GM19397 (cell line): ENCODE measurements at regions not wholly inside any gene's neighbourhood (a gene's known extent, or its start where the extent isn't known, plus 50 kb on each side); places are given as distances from the start of the nearest gene placed in this dataset.
"Not testable (repeated sequence)": the region's sequence is repeated elsewhere in the genome, so short reads cannot be mapped to it uniquely, and the experiment has no call there.

Source experiments
- ATAC-seq: cut with Tn5 transposase; IDR thresholded peaks from one replicate; pipeline ENCODE4 v1.9.1; 2021; ENCODE audit warnings: mild to moderate bottlenecking, moderate library complexity; ENCODE audit not compliant: unreplicated experiment

DNA sequence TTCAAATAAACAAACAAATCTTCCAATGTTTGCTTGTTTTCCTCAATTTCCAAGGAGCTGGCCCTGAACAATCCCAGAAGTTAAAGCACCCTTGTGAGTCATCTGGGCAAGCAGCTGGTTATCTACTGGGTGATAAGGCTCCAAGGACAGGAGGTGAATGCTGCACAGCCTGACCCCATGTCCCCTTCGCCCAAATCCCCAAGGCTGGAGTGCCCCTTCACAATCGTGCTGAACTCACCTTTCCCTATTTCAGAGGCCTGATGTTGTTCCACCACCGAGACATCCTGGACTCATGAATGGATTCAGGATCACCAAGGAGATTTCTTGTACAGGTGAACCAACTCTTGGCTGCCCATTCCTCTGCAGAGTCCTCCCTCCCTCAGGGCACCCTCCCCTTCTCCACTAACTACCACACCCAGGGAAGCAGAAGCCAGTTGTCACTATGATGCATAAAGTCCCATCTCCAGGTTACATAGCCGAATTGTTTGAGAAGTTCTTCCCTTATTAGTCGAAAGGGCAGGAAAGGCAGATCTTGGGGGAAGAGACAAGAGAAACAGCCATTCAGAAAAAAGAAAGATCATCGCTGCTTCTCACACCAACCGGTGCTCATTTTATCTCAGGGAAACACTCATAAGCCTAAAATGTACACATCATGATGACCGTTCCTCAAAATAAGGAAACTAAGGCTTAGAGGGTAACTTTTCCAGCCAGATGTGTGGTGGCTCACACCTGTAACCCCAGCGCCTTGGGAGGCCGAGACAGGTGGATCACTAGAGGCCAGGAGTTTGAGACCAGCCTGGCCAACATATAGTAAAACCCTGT, 138.8 kb upstream of the RREB1 start:
- ATAC-seq: no peak

DNA sequence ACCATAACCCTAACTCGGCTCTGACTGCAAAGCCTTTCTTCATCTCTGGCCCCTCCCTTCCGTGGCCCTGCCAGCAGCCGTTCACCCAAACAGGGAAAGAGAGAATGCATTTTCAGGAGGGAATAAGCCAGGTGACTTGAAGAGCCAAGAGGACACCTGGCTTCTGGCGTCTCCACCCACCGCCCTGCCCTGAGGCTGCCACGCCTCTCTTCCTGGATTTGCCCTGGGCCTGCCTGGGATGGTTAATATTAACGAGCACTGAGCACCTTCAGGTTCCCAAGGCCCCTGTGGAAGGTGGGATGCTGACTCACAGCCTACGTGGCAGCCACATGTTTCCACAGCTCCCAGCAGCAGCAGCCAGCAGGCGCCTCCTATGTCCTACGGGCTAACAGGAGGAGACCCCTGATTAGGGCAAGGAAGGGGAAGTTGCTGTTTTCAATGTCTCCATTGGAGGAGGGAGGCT, 138.0 kb upstream of the RREB1 start:
- no peak for ATAC-seq

DNA sequence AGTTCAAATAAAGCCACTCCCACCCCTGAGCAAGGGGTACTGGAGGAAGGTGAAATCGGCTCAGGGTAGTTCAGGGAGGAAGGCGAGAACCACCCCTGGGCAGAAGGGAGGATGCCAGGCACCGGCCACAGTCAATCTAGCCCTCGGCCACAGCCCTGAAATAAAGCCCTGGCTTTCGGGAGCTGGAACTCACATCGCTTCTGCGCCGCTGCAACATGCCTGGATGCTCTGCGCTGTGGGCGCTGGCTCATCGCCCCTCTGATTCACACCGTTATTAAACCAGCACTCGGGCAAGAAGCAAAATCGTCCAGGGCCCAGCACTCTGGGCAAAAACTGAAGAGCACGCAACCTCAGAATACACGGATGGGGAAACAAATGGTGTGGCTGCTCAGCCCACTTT, 136.9 kb upstream of the RREB1 start:
- ATAC-seq: no peak

DNA sequence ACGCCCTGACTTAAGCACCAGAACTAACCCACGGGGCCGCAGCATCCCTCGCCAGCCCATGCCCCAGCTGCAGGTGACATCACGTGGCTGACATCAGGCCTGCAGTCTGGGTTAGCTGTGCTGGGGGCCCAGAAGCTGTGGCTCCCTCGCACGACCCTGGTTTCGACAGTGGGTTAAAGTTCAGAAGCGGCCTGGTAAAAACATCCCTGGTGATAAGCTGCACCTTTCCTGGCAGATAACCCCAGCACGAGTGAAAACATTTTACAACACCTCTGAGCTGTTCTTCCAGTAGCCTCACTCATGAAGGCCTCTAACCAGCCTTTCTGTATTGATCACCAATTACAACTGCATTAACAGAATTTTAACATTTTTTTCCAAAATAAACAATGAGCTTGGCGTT, 136.4 kb upstream of the RREB1 start:
- no peak for ATAC-seq

DNA sequence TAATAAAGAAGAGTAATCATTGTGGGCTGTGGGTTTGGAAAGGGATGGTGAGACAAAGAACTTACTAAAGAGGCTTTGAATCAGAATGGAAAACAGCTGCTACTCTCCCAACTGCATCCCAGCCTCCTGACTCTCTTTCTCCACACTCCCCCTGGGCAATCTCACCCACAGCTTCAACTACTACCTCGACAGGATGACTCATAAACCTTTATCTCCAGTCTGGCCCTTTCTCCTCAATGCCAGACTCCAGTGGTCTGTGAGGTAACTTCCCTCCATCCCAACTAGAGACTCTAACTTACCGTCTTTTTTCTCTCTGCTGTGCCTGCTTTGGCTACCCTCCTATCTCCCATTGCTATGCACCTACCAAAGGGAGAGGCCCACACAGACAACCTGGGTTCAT, 135.3 kb upstream of the RREB1 start:
- ATAC-seq: no peak

DNA sequence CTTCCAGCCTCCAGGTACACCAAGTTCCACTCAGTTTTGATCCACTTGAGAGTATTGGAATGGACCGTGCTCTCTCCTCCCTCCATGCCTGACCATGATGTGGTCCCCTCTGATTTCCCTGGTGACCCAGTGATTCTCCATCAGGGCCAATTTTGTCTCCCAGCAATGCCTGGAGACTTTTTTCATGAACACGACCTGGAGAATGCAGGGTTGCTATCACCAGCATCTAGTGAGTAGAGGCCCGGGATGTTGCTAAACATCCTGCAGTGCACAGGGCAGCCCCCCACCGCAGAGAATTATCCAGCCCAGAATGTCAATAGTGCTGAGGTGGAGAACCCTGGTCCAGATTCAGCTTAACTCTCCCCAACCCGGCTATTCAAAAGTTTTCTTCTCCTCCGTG, 134.0 kb upstream of the RREB1 start:
- no peak for ATAC-seq

DNA sequence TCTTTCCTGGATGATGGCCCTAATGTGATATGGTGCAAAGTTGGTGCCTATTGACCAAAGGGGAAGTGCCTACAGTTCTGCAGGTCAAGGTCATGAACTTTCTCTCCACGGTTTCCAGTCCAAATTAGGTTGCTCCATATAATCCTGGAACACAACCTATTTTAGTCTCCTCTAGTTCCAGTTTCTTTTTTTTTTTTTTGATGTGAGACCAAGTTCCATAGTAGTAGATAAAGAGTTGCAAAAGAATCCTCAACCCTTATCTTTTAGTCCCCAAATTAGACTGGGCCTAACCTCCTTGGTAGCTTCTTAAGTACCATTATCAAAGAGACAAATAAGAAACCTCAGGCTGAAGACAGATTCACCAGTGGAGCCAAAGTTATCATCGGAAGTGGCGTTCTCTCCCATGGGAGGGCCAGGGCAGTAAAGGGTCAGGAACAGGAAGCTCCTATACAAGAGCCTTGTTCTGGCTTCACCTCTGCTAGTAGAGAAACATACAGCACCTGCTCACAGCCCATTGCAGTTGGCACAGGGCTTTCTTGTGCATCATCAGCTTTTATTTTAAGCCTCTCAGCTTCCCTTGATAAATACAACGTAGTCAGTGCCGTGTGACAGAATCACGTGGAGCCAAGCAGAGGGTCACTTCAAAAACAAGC, 132.2 kb upstream of the RREB1 start:
- no peak for ATAC-seq

DNA sequence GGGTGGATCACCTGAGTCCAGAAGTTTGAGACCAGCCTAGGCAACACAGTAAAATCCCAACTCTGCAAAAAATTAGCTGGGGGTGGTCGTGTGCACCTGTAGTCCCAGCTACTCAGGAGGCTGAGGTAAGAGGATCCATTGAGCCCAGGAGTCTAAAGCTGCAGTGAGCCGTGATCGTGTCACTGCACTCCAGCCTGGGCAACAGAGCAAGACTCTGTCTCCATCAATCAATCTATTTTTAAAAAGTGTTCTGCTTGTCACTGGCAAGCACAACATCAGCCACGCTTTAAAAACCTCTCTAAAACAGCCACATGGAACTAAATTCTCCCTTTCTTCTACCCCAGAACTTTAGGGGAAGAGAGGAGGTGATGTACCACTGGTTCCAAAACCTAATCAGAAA, 131.6 kb upstream of the RREB1 start:
- ATAC-seq: no peak

DNA sequence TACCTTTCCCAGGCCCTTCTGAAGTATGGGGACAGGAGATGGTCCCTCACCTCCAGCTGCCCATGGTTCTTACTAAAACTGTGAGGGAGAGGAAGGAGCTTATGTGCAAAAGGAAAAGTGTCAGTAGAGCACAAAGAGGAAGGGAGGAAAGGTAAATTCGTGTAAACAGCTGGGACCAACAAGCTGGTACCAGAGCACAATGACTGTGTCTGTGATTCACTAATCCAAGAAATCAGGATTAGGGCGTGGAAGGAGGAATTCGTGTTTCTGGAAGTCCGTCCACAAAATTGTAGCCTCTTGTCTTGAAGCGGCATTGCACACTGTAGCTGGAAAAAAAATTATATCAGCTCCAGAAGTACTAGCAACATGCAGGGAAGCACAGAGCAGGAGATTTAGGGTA, 129.0 kb upstream of the RREB1 start:
- ATAC-seq: no peak

DNA sequence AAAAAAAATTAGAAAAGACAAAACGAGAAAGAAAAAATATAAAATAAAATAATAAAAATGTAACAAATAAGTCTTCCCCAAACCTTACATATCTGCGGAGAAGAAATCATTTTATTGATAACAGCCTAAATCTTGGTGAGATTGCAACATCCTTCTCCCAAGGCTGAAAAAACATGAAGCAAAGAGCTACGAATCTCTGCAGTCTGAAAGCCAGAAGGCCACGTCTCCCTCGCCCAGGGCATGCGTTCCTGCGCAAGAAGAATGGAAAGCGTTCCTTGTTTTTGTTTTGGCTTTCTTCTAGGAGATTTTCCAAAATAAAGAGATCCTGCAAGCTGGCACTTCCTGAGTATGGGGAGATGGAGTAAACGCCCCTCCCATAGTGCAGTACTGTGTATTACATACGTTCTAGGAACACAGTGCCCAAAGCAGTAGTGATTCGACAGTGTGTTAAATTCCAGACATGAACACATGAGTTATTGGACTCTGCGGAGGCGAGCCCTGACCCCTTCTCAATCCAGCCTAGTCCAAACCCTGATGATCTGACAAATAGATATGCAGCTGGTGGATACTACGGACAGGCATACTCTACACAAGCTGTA, 126.7 kb upstream of the RREB1 start:
- ATAC-seq: no peak

DNA sequence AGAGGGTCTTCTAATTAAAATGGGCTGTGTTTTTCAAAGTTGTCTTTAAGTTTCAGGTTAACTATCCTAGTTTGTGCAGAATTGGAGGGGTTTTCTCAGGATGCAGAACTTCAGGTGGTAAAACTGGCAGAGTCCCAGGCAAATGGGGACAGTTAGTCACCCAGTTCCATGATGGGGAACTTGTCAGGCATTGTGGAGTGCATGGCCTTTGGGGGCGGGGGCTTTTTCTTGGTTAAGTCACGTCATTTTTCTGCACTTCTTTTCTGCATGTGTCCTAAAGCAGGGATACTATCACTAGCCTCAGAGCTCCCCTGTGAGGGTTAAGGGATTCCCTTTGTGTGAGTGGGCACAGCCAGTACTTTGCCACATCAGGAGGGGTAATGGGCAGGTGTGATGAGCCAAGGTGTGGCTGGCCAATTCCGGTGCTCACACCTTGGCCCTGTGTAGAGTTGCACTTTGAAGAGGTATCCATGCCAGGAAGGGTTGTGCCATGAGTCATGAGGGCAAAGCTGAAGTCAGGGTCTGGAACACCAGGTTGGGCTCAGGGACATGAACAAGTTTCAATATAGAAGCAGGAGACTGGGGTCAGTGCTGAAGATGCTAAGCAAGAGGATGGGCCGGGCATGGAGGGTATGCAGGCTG, 126.0 kb upstream of the RREB1 start:
- no peak for ATAC-seq

DNA sequence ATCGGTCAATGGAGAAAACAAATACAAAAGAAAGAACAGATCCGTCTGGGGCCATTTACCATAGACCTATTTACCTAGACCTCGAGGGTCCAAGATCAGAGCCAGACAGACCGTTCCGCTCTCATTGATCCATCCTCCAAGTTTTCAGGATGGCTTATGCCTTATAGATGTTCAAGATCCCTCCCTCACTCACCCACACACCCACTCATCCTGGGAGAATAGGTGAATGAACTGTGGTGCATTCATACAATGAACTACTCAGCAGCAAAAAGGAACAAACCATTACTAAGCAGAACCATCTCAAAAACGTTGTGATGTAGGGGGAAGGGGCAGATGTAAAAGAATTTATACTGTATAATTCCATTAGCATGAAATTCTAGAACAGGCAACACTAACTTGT, 125.1 kb upstream of the RREB1 start:
- no peak for ATAC-seq

DNA sequence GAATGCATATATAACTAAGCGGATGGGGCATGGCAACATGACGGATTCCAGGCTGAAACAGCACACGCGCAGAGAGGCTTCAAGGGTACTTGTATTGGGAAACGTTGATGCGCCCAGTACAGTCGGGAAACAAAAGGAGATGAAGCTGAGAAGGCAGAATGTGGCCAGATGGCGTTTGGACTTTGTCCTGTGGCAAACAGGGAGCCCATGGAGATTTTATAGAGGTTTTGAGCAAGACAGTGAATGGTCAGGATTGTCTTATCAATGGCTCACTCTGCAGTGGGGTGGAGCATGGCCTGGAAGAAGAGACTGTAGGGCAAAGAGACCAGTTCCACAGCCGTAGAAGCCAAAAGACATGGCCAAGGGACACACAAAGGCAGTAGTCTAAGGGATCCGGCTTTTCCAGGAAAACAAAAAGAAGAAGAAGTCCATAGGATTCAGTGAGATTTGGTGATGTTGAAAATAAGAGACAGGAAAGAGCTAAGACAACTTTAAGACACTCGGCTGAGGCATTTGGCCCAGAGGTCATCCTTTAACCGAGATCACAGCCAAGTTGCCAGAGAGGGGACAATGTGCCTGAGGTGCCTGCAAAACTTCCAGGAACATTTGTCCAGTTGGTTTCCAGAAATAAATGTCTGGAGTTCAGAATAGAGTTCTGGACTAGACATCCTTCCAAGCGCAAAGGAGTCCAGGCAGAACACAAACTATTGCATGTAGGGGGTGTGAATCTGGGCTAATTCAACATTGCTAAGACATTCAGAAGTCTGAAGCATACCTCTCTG, 123.0 kb upstream of the RREB1 start:
- ATAC-seq: no peak

DNA sequence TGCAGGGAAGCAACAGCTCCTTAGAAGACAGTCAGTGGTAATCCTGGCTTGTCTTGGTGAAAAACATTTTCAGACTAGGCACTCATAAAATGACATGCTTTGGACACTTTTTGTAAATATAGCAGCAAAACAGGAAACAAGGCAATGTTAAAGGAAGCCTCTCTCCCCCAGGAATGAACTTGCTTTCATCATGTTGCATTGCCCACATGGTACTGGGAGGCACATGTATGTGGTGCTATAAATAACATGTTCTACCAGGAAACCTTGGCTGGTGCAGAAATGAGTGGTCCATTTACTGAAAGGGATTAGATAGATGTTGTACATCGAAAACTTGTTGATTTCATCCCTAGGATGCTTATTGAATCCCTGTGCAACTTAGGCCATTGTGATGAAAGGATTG, 121.4 kb upstream of the RREB1 start:
- no peak for ATAC-seq

DNA sequence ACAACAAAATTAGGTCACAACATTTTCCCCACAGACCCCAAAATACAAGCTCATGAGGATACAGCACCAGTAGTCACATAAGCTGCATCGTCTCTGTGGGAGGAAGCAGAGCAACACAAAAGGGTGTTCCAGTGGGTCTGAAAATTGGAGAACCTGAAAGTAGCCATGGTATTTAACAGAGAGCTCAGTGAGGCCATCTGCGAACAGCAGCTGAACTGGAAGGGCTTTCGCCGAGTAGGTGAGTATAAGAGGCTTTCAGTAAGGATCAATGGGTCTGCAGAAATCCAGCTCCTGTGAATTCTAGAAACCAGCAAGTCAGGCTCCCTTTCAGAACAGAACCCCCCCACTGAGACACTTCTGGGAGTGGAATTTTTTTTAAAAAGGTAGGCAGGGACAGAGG, 120.0 kb upstream of the RREB1 start:
- no peak for ATAC-seq

DNA sequence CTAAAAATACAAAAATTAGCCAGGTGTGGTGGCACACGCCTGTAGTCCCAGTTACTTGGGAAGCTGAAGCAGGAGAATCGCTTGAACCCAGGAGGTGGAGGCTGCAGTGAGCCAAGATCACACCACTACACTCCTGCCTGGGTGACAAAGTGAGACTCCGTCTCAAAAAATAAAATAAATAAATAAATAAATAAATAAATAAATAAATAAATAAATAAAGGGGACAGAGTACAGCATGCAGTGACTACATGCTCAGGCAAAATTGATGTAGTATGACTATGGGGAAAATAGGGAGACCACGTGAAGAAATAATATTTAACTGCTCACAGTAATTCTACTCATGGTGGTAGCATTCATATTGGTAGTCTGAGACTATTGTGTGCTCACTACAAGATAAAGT, 117.7 kb upstream of the RREB1 start:
- ATAC-seq: not testable (repeated sequence)

DNA sequence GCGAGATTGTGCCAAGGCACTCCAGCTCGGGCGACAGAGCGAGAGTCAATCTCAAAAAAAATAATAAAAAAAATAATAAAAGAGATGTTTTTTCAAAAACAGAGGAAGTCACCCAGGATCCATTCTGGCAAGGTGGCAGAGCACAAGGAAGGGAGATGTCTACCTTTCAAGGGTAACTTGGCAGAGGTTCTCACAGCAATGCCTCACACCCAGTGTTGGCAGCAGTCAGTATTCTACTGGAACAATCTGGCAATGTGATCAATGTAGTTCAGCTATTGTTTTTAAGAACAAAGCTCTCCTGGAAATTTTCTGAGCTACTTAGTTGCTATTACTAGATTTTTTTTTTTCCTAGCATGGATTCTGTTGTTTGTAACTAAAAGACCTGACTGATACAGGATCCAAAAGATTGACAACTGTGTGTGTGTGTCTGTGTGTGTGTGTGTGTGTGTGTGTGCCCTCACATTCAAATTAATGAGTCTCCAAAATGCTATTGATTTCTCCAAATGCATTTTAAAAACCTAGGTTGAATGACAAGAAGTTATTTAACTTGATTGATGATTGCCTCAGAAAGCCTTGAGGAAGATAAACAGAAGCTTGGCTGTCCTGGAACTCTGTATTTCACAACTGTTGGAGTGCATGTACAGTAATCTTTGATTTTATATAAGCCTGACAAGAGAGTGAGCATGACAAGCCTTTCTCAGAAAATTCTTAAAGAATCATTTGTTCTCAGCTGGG, 114.1 kb upstream of the RREB1 start:
- ATAC-seq: no peak

DNA sequence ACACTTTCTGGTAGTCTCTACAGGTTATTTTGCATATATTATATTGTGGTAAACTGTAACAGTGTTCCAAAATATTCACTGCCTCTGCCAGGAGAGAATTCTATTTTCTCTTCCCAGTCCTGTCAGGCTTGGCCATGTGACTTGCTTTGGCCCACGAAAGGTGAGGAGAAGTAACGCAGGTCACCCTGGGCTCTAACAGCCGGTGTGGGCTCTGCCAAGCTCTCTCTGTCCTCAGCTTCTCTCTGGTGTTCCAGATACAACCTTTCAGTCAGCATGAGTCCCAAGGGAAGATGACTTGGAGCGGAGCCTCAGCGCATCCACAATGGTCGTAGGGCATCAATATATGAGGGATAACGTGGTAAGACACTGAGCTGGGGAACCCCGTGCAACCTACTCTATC, 113.0 kb upstream of the RREB1 start:
- no peak for ATAC-seq

DNA sequence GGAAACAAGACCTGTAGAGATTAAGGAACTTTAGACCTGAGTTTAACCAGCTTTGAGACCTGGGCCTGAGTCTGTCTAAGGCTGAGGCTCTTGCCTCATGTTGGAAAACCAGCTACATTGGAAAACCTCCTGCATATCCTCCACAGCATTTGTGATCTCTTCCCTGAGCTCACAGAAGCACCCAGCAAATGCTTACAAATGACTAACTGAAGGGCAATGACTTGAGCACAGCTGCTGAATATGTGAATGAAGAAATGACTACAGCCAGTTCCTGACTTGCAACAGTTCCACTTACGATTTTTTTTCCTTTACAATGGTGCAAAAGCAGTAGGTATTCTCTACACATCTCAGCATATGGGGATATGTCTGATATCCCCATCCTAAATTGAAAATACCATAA, 112.4 kb upstream of the RREB1 start:
- no peak for ATAC-seq

DNA sequence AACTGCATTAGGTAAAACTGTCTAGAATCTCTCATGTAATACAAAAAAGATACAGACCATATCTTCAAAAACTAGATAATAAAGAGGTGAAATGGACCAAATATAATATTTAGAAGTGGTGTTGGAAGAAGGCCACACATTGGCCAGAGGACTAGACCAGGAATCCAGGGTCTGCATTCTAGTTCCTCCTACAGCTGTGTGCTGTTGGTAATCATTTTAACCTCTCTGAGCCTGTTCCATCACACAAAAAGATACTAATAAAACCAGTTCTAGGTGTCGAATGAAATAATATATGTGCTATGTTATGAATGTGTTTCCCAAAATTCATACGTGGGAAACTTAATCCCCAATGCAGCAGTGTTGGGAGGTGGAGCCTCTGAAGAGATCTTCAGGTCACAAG, 111.6 kb upstream of the RREB1 start:
- no peak for ATAC-seq
